GM18873 (cell line): ENCODE measurements at regions not wholly inside any gene's neighbourhood (a gene's known extent, or its start where the extent isn't known, plus 50 kb on each side); places are given as distances from the start of the nearest gene placed in this dataset.
"Not testable (repeated sequence)": the region's sequence is repeated elsewhere in the genome, so short reads cannot be mapped to it uniquely, and the experiment has no call there.

Source experiments
- ATAC-seq: cut with Tn5 transposase; IDR thresholded peaks from one replicate; pipeline ENCODE4 v1.9.1; 2021; ENCODE audit warnings: mild to moderate bottlenecking, moderate library complexity, moderate number of reproducible peaks; ENCODE audit not compliant: unreplicated experiment, low FRiP score

- not testable (repeated sequence) for ATAC-seq
These were observed 341.9 kb downstream of the BCL2L11 start for GRCh38 chr2:111462572-111462971.

GRCh38 chr2:111463238-111463848, 342.6 kb downstream of the BCL2L11 start:
- not testable (repeated sequence) for ATAC-seq

- peak; percentile 84 for ATAC-seq
These were observed 343.2 kb downstream of the BCL2L11 start for GRCh38 chr2:111463956-111464355.

- not testable (repeated sequence) for ATAC-seq
These were observed 343.7 kb downstream of the BCL2L11 start for GRCh38 chr2:111464367-111464766.

DNA sequence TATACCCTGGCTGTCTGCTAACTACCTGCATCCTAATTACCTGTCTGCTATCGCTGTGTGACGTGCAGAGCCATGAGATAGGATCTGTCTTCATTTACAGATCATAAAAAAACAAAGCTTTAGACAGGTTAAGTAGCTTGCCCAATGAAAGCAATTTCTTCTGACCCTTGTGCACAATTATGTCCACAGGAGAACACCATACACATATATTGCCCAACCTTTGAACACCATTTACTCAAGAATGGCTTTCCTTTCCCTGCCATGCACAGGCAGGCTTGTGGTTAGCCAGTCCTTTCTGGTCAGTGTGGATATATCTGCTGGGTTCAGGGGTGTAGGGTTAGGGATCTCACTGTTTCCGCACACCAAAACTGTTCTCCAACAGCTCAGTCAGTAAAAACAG, 344.8 kb downstream of the BCL2L11 start:
- ATAC-seq = not testable (repeated sequence)

DNA sequence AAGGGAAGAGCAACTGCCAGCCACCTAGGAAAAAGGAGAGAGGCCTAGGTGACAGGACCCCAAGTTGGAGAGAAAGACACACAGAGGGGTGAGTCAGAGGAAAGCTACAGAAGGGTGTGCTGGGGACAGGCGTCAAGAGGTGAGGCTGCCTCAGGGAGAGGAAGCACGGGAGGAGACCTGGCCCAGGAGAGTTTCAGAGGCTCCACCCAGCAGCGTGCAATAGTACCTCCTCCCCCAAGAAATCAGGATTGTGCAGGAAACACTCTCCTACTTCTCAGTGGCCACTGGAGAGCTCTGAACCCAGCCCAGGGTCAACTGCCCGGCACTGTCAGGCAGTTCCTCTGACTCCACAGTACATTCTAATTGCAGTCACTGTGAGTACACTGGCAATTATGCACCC, 346.0 kb downstream of the BCL2L11 start:
- not testable (repeated sequence) for ATAC-seq

GRCh38 chr2:111470924-111471323, 350.2 kb downstream of the BCL2L11 start:
- not testable (repeated sequence) for ATAC-seq

GRCh38 chr2:111471791-111472530, 351.2 kb downstream of the BCL2L11 start:
- not testable (repeated sequence) for ATAC-seq

DNA sequence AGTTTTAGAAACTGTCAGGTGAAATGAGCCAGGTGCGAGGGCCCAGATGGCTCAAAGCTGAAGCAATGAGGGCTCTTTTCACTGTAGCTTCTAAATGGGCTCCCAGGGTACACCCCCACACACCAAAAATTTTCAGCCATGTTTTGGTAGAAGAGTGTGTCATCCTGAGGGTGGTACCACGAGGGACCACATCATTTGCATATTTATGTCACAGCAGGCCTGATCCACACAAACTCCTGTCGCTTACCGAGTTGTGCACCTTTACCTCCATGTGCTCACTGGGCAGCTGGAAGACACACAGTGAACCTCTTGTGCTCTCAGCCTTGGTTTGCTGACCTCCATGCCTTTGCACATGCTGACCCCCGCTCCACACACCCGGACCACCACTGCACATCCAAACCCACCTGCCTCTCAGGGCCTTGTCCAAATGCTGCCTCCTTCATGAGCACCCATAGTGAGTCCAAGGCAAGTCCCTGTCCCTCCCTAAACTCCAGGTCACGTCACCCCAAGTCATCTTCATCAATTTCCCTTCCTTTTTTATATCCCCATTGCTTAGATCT, 352.2 kb downstream of the BCL2L11 start:
- ATAC-seq = not testable (repeated sequence)

DNA sequence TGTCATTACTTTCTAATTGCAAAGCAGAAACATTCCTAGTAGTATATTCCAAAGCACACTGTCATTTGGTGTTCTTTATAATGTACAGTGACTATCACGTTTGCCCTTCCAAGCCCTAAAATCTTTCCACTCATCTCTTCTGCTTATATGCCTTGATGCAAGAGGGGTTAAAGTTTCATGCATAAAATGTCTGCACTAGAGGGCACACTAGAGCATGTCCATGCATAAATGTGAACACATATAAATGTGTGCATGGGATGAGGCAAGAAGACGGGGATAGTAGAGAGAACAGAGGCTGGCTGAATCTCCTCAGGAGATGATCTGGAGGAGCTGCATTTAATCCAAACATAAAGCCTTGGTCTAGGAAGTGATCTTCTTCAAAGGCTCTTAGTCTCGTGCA, 352.8 kb downstream of the BCL2L11 start:
- ATAC-seq = not testable (repeated sequence)

- ATAC-seq = not testable (repeated sequence)
These were observed 353.5 kb downstream of the BCL2L11 start for GRCh38 chr2:111474198-111474705.

- ATAC-seq = not testable (repeated sequence)
These were observed 357.6 kb downstream of the BCL2L11 start for GRCh38 chr2:111478335-111478734.

- ATAC-seq = peak; percentile 58
These were observed 358.2 kb downstream of the BCL2L11 start for GRCh38 chr2:111478871-111479318.

GRCh38 chr2:111480016-111480625, 359.4 kb downstream of the BCL2L11 start:
- not testable (repeated sequence) for ATAC-seq

DNA sequence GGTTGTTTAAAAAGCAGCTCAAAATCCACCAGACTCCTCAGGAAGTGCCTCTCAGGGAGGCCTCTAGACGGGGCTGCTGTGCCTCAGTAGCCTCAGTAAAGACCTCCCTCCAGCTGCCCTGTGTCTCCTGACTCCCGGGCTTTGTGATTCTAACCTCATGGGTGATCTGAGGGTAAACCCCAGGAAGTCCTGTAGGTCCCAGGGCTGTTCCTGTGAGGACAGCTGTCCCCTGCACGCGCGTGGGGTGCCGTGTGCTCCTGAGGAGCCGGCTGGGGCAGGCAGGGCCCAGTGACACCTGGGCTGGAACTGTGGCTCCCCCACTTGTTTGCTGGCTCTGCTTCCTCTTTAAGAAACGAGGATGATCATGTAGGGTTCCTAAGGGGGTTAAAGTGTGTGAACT, 359.9 kb downstream of the BCL2L11 start:
- ATAC-seq = not testable (repeated sequence)

GRCh38 chr2:111481219-111481618, 360.5 kb downstream of the BCL2L11 start:
- not testable (repeated sequence) for ATAC-seq

DNA sequence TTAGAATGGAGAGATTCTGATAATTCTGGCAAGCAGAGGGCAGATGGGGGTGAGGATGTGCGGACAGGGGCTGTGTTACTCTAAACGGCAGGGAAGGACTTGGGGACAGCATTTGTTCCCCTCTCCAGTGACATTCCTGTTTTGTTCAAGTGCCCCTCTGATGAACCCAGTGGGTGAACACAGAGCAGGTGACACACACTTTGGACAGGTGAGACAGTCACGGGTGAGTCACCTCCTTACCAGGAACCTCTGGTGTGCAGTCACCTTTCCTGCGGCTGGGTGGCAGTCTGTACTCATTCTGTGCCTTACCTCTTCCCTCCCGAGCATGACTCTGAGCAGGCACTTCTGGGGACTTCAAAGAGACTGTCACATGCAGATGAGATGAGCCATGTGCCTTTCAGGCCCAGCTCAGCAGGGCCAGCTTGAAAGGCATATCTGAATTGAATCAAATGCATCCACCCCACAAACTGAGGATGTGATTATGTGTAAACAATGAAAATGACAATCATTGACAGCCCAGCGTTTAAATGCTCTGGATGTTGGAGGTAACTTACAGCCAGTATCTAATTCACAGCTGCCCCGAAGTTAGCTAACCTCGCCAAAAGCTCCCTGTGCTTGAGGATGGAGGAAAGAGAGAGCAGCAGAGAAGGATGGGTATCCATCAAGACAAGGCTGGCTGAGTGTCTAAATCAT, 362.4 kb downstream of the BCL2L11 start:
- ATAC-seq = peak; percentile 83

GRCh38 chr2:111484097-111484496, 363.4 kb downstream of the BCL2L11 start:
- not testable (repeated sequence) for ATAC-seq

- ATAC-seq = not testable (repeated sequence)
These were observed 365.2 kb downstream of the BCL2L11 start for GRCh38 chr2:111485895-111486294.

DNA sequence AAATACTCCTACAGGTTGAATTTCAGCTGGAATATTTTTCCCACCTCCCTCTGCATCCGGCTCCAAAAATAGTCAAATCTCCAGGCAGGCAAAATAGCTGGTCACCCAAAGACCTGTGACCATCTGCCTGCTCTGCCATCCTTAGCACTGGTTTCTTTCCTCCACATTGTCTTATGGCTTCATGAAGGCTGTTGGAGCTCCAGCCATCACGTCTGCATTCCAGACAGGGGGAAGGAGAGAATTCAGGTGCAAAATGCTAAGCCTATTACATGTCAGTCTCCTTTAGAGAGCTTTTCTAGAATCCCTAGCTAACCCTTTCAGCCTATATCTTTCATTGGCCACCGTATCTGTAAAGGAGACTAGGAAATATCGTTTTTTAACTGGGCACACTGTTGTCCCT, 367.7 kb downstream of the BCL2L11 start:
- not testable (repeated sequence) for ATAC-seq
